BE2C (cell line): ENCODE measurements at regions not wholly inside any gene's neighbourhood (a gene's known extent, or its start where the extent isn't known, plus 50 kb on each side); places are given as distances from the start of the nearest gene placed in this dataset.

ENCODE experiments used
- DNase-seq: peaks from one replicate; pipeline ENCODE4 v3.0.0-alpha.2; 2020
- H3K27me3 ChIP-seq: fragments of 250-450 bp; sonication (Bioruptor Pico); 2 replicates; pipeline ENCODE4 v1.5.1; 2020; ENCODE audit warnings: mild to moderate bottlenecking
- H3K36me3 ChIP-seq: fragments of 250-450 bp; sonication (Bioruptor Pico); 2 replicates; pipeline ENCODE4 v1.5.1; 2020; ENCODE audit warnings: mild to moderate bottlenecking
- H3K4me1 ChIP-seq: fragments of 250-450 bp; sonication (Bioruptor Pico); 2 replicates; pipeline ENCODE4 v1.5.1; 2020
- H3K4me3 ChIP-seq: 2 replicates; pipeline ENCODE4 v1.5.1; 2011; ENCODE audit warnings: low read depth, low read length
- H3K9me3 ChIP-seq: fragments of 250-450 bp; sonication (Bioruptor Pico); 2 replicates; pipeline ENCODE4 v1.5.1; 2020
- TF ChIP-seq, protein P1 (sequence below): IDR thresholded peaks from 2 replicates; pipeline ENCODE4 v1.5.1; 2012; ENCODE audit warnings: mild to moderate bottlenecking, low read depth, low read length

DNA sequence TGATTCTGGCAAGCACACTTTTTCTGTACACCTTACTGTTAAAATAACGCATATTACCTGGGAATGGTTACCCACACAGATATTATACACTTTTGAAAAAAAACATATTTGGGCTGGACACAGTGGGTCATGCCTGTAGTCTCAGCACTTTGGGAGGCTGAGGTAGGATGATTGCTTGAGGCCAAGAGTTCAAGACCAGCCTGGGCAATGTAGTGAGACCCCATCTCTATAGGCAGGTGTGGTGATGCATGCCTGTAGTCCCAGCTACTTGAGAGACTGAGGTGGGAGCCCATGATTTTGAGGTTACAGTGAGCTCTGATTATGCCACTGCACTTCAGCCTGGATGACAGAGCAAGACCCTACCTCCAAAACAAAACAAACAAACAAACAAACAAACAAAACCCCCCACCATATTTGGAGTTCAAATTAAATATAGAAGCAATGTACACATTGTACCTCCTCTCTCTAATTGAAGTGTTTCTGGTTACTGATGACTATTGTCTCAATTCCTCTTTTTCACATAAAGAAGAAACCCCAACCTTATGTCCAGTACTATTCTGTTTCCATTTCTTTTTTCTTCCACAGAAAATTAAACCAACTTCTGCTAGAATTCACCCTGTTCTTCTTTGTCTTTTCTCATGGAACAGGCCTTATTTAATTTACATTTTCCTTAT is 152.6 kb upstream of the UMPS start:
- Histone ChIP-seq H3K4me3 (no peak overlapping the region), H3K36me3 (no peaks in the 10 kb centered on the region), H3K27me3 (no peaks in the 10 kb centered on the region), H3K9me3 (no peaks in the 10 kb centered on the region), H3K4me1 (no peaks in the 10 kb centered on the region)
- TF ChIP-seq, protein P1, sequence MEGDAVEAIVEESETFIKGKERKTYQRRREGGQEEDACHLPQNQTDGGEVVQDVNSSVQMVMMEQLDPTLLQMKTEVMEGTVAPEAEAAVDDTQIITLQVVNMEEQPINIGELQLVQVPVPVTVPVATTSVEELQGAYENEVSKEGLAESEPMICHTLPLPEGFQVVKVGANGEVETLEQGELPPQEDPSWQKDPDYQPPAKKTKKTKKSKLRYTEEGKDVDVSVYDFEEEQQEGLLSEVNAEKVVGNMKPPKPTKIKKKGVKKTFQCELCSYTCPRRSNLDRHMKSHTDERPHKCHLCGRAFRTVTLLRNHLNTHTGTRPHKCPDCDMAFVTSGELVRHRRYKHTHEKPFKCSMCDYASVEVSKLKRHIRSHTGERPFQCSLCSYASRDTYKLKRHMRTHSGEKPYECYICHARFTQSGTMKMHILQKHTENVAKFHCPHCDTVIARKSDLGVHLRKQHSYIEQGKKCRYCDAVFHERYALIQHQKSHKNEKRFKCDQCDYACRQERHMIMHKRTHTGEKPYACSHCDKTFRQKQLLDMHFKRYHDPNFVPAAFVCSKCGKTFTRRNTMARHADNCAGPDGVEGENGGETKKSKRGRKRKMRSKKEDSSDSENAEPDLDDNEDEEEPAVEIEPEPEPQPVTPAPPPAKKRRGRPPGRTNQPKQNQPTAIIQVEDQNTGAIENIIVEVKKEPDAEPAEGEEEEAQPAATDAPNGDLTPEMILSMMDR = no peak
- no peak for DNase-seq

DNA sequence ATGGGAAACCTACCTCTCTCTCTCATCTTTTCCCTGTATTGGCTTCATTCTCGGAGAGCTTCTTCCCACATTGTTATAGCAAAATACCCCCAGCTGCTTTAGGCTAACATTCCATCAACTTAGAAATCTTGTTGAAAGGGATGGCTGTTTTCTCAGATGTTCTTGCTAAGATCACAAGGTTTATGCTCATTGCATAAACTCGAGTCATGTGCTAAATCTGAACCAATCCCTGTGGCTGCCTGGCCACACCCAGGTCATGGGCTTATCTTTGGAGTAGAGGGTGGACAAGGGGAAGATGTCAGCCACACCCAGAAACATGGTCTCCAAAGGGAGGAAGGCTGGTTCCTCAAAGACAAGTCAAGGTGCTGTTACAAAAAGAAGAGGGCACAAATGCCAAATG is 150.6 kb upstream of the UMPS start:
- no peaks in the 10 kb centered on the region; the same call in 1 of the 2 replicates for H3K4me1 ChIP-seq

DNA sequence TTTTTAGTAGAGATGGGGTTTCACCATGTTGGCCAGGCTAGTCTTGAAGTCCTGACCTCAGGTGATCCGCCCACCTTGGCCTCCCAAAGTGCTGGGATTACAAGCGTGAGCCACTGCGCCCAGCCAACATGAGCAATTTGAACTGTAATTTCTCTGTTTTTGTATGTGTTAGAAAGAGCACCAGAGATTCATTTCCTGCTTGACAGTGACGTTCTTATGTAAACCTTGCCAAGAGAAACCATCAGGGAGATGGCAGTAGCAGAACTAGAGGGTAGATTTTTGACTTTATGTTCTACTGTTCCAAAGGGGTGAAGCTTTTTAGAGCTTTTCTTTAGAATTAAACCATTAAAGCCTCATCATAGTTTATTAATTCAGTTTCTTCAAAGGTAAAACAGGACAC is 148.1 kb upstream of the UMPS start:
- TF ChIP-seq, protein P1 = no peak
- H3K4me3 ChIP-seq = no peak overlapping the region
- no peak for DNase-seq

More for the DNA sequence above, 150.6 kb upstream of the UMPS start:
- Histone ChIP-seq H3K27me3 (no peaks in the 10 kb centered on the region), H3K4me3 (no peak overlapping the region), H3K36me3 (no peaks in the 10 kb centered on the region), H3K9me3 (no peaks in the 10 kb centered on the region)
- no peak for DNase-seq
- TF ChIP-seq, protein P1 = no peak

DNA sequence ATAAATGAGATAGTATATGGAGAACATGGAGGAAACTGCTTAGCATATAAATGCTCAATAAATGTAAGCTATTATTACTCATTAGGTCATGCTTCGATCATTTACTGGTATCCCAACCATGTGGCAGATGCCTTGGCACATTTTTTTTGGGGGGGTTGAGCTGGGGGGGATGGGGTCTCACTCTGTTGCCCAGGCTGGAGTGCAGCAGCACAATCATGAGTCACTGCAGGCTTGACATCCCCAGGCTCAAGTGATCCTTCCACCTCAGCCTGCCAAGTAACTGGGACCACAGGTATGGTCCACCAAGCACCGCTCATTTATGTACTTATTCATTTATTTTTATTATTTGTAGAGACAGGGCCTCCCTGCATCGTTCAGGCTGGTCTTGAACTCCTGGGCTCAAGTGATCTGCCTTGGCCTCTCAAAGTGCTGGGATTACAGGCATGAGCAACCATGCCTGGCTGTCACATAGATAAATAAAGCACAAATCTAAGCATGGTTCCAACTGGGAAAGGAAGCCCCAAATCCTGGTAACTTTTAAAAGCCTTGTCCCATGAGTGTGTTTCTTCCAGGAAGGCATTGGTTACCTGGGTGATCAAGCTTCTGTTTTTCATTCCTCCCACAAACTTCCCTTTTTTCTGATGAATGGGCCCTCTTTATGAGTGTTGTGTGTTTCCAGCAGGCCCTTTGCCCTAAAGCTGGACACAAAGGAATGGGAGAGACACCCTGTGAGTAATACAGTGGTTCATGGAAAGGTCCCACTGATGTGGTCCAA is 147.4 kb upstream of the UMPS start:
- DNase-seq = no peak
- Histone ChIP-seq H3K36me3 (no peaks in the 10 kb centered on the region), H3K4me3 (no peak overlapping the region), H3K9me3 (no peaks in the 10 kb centered on the region), H3K4me1 (peaks cover 14% of the 10 kb centered on the region), H3K27me3 (no peaks in the 10 kb centered on the region)
- TF ChIP-seq, protein P1 = no peak

More for the DNA sequence above, 148.1 kb upstream of the UMPS start:
- H3K36me3 ChIP-seq = no peaks in the 10 kb centered on the region
- peaks cover 14% of the 10 kb centered on the region for H3K4me1 ChIP-seq
- H3K9me3 ChIP-seq = no peaks in the 10 kb centered on the region
- H3K27me3 ChIP-seq = no peaks in the 10 kb centered on the region

DNA sequence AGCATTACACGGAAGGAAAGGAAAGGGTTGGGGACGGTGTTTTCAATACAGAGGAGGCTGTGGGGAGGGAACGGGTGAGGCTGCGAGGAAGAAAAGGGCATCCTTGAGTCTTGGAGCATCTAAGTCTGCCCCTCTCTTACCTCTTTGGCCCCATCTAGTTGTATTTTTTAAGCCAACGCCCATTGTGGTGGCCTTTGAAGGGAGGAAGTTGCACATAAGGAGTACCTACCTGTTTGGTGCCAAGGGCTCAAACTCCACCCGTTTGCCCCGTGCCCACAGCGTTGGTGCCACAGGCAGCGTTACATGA is 146.1 kb upstream of the UMPS start:
- peak overlapping the region; percentile 77 for H3K4me3 ChIP-seq

More for the DNA sequence above, 146.1 kb upstream of the UMPS start:
- H3K9me3 ChIP-seq = no peaks in the 10 kb centered on the region
- TF ChIP-seq, protein P1 = no peak
- DNase-seq = no peak
- H3K27me3 ChIP-seq = no peaks in the 10 kb centered on the region
- H3K4me1 ChIP-seq = peaks cover 14% of the 10 kb centered on the region
- H3K36me3 ChIP-seq = no peaks in the 10 kb centered on the region
